NT2/D1 (cell line): ENCODE measurements at regions not wholly inside any gene's neighbourhood (a gene's known extent, or its start where the extent isn't known, plus 50 kb on each side); places are given as distances from the start of the nearest gene placed in this dataset.

Experiments
- SUZ12 ChIP-seq: IDR thresholded peaks from 2 replicates; pipeline ENCODE4 v1.6.1; 2011; ENCODE audit not compliant: insufficient read length, insufficient read depth; ENCODE audit errors: extremely low read depth
- YY1 ChIP-seq: IDR thresholded peaks from 2 replicates; pipeline ENCODE4 v1.6.1; 2011; ENCODE audit not compliant: insufficient read length, insufficient read depth

DNA sequence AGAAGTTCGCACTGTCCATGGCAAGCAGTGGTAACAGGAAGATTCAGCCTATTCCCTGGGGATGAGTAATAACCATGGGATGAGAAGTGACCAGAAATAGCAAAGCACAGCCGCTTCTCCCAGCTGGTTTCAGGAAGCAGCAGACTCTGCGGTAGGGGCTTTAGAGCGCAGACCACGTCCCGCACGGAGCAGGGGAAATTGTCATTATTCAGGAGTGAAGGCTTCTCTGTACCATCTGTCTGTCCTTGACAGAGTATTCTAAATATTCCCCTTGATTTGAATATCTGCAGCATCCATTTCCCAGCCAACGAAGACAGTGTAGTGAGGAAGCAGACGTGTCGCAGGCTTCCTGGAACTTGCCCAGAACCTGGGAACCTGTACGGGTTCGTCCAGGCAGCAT lies 159.6 kb downstream of the NXNL2 start:
- TF ChIP-seq YY1 (no peak), SUZ12 (no peak)
